ENCODE measurements at regions not wholly inside any gene's neighbourhood (a gene's known extent, or its start where the extent isn't known, plus 50 kb on each side); places are given as distances from the start of the nearest gene placed in this dataset.
"Not testable (repeated sequence)": the region's sequence is repeated elsewhere in the genome, so short reads cannot be mapped to it uniquely, and the experiment has no call there.

DNA sequence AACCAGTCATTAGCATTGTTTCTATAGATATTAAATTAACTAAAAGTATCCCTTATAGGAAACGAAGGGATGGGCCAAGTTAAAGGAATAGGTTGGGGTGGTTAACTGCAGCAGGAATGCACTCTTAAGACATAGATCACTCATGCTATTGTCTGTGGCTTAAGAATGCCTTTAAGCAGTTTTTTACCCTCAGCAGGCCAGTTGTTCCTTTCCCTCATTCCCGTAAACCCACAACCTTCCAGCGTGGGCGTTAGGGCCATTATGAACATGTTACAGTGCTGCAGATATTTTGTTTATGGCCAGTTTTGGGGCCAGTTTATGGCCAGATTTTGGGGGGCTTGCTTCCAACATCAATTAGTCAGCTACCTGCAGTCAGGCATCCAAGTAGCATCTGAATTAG, 767.0 kb downstream of the LUZP2 start:
- TF ChIP-seq, protein P1, sequence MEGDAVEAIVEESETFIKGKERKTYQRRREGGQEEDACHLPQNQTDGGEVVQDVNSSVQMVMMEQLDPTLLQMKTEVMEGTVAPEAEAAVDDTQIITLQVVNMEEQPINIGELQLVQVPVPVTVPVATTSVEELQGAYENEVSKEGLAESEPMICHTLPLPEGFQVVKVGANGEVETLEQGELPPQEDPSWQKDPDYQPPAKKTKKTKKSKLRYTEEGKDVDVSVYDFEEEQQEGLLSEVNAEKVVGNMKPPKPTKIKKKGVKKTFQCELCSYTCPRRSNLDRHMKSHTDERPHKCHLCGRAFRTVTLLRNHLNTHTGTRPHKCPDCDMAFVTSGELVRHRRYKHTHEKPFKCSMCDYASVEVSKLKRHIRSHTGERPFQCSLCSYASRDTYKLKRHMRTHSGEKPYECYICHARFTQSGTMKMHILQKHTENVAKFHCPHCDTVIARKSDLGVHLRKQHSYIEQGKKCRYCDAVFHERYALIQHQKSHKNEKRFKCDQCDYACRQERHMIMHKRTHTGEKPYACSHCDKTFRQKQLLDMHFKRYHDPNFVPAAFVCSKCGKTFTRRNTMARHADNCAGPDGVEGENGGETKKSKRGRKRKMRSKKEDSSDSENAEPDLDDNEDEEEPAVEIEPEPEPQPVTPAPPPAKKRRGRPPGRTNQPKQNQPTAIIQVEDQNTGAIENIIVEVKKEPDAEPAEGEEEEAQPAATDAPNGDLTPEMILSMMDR (IDR thresholded peaks at IDR 0.05; ENCODE audit: low read depth, low read length), result not testable (repeated sequence)
- TF ChIP-seq EZH2phosphoT487 (IDR thresholded peaks at IDR 0.05; ENCODE audit: low read depth), result not testable (repeated sequence)
